ENCODE measurements at regions not wholly inside any gene's neighbourhood (a gene's known extent, or its start where the extent isn't known, plus 50 kb on each side); places are given as distances from the start of the nearest gene placed in this dataset.

DNA sequence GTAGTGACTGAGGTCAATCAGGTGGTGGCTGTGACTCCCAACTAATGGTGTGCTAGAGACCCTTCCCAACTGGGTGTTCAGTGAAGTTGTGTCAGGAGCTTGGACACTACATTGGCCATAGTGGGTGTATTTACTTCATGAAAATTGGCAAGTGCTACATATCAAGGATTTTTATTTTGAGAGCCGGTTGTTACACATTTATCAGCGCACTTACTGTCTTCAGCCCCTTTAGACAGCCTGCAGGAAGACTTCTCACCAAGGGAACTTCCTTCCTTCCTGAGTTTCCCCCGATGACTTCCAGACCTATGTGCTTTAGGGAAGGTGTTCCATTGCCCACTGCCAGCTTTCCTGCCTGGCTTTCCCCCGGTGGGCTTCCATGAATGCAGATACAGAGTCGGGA lies 261.2 kb downstream of the CBLN1 start:
- no peak for DNase-seq

DNA sequence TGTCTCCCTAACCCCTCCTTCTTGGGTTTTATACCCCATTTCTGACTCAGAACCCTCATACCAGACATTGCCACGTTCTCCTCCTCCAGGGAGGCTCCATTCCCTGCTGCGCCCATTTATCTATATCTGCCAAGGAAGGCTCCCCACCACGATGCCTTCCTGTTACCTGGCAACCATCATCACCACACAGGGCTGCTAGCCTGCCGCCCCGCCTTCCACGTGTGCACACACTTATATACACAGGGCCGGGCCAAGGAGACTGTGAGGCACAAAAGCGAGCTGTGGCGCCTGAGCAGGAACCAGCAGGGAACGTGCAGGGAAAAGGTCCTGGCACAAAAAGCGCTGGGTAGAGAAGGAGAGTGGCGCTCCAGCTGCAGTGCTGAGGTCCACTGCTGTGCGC lies 261.8 kb downstream of the CBLN1 start:
- no peak for DNase-seq

DNA sequence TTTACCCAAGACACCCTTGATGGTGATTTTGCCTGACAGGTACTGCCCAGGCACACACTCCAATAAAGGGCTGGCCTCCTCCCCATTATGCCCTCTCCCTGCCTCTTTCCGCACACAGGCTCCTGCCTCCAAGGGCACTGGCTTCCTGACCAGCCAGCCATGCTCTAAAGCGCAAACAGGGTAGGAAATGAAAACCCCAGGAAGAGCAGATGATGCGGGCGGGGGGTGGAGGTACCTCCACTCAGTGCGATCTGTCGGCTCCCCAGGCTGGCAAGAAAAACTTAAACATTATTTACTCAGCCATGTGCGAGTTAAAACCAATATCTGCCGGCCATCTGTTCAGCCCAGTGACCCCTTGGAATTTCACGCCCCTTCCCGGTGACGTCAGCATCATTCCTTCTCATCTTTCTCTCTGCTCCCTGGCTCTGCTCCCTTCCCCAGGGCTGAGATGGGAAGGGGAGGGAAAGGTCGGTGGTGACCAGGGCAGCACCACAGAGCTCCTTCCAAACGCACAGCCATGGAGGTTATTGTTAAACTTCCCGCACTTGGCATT lies 262.5 kb downstream of the CBLN1 start:
- no peak for DNase-seq

DNA sequence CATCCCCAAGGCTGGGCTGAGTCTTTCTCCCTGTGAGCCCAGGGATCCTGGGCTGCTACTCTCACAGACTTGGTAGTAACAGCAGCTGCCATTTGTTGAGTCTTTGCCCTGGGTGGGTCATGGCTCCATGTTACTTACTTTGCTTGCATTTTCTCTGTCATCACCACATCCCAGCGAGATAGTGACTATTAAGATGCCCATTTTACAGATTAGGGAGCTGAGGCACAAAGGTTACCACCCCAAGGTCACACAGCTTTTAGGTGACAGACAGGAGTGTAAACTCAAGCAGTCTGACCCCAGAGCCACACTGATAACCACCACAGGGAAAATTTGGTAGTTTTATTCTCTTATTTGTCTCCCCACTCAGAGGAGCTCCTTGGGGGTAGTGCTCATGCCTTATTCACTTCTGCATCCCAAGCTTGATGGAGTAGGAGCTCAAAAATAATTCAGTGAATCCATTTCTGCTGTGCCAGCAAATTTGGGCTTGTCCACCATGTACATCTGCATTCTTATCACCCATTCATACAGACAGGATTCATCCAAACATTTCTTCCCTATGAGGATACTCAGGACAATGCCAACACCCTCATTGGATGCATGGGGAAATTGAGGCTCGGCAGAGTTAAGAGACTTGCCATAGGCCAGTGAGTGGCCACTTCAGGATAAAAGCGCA lies 263.2 kb downstream of the CBLN1 start:
- DNase-seq: no peak

DNA sequence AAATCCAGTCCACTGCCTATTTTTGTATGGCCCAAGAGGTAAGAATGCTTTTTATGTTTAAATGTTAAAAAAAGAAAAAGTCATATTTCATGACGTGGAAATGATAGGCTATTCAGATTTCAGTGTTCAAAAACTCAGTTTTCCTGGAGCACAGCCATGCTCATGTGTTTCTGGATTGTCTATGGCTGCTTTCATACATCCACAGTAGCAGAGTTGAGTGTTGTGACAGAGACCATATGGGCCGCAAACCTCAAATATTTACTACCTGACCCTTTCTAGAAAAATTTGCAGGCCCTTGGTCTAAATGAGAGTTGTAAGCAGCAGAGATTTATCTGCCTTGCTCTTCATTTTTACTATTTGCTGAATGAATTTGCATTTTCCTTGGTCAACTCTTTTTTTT lies 264.1 kb downstream of the CBLN1 start:
- DNase-seq: no peak

DNA sequence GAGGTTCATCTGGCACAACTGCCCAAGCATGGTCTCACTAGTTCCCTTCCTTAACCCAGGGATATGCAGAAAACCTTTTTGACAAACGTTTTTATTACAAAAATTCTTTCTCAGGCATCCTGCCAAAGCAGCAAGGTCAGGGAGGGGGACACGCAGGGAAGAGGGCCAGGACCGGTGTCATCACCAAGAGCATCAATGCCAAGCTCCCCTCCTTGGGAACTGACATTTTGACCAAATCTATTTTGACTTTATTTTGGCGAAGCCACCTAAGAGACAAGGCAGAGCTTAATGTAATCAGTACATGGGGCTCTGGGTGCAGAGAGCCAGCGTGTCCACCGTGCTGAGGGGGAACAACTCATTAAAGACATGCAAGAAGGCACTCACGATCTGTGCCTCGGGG lies 265.2 kb downstream of the CBLN1 start:
- DNase-seq: no peak

DNA sequence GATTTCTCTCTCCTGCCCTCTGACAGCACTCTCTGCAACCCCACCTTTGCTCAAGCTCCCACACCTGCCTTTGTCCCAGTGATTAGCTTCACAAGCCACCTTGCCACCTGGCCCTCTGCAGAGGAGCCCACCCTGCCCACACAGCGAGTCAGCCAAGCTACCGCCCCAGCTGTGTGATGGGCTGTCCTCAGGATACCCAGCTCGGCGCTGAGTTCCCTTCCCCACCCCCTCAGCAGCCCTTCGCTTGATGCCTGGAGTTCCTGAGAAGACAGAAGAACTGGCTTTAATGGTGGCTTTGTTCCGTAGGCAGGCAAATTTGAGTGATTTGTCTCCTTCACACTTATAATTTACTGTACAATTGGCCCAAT lies 266.4 kb downstream of the CBLN1 start:
- DNase-seq: no peak

DNA sequence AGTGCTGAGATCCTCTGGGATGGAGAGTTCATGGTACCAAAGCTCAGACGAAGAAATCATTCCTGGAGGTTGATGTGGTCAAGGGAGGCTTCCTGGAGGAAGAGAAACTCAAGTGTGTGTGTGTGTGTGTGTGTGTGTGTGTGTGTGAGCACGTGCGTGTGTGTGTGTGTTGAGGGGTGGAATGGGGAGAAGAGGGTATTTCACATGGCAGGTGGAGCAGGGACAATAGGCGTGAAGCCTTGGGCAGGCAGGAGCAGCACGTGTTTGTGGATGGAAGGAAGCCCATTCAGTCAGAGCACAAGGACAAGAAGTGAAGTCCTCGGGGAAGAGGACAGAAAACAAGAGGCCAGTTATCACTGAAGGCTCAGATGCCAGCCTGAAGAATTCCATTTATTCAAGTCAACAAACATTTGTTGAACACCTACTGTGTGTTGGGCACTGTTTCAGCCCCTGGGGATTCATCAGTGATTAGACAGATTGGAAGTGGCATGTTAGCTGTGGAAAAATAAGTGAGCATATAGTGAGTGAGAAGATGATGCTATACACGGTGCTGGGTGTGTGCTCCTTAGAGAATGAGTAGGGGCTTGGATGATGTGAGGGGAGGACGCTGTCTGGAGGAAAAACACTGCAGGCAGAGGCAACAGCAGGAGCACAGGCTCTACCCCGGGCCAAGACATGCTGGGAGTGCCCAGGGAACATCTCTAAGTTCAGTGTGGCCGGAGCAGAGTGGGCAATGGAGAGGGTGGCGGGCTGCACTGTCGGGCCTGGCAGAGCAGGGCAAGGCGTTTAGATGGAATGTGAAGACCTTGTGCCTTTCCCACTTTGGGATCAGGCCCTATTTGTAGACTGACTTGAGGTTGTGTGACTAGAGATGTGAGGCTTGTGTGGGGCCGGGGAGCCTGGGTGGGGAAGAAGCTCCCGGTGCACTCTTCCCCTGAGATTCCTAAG lies 267.1 kb downstream of the CBLN1 start:
- DNase-seq: no peak

DNA sequence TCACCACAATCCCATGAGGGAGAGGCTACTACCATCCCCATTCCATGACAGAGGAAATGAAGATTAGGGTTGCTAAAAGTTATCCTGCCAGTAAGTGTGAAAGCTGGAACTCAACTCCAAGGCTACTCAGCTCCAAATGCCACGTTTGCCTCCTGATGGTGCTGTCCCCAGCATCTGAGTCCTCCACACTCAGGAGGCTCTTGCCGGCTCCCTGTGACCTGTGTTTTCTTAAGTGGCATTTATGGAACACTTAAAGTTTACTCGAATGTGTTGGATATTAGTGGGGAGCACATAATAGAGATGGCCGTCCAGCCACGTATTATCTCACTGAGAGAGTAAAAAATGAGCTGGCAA lies 267.9 kb downstream of the CBLN1 start:
- no peak for DNase-seq

DNA sequence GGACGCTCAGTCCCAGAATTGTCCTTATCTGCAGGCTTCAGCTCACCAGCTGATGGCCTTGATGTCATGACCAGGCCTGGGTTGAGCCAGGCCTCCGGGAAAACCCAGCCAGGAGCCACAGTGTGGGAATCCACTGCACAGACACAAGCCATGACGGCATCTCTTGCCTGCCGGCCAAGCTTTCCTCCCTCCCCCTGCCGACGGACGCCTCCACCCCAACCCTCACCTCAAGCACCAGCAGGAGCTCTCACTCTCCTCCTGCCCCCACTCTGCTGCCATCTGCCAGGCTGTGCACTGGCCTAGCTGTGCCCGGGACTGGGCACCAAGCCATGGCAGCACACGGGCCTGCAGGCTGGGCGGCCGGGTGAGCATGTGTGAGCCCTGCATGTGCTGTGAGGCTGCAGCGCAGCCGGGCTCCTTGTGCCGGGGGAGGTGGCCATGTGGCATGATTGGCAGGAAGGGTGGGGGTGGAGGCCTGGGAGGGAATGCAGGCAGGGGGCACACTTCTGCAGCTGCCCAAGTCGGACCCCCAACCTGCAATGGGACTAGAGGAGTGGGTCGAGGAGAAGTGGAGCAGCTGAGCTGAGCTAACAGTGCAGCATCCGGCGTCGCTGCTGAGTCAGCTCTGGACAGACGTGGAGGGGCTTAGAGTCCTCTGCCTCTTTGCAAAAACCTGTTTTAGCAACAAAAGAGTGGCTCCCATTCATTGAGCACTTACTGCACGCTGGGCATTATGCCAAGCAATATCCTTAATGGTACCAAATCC lies 268.5 kb downstream of the CBLN1 start:
- no peak for DNase-seq

DNA sequence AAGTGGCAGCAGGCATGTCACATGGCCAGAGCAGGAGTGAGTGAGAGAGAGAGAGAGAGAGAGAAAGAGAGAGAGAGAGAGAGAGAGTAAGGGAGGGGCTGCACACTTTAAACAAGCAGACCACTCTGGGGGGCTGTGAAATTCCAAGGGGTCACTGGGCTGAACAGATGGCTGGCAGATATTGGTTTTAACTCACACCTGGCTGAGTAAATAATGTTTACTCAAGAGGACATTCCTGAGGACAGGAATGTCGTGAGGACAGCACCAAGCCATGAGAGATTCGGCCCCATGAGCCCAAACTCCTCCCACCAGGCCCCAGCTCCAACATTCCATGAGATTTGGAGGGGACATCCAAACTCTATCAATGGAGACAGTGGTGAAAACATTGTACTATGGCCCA lies 269.7 kb downstream of the CBLN1 start:
- no peak for DNase-seq

DNA sequence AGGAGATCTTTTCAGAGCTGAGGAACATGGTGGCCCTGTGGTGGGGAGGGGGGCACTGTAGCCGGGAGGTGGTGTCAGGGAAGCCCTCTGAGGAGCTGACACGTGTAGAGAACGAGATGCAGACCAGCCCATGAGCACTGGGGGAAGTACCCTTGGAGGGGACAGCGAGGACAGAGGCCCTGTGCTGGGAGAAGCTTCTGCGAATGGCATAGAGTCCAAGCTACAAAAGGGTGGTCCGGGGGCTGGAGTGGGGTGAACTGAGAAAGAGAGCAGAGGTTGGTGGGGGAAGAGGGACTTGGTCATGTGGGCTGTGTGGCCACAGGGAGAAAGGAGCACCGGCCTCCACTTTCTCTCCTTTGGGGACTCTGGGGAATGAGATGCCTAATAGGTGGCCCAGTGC lies 270.8 kb downstream of the CBLN1 start:
- DNase-seq: no peak

DNA sequence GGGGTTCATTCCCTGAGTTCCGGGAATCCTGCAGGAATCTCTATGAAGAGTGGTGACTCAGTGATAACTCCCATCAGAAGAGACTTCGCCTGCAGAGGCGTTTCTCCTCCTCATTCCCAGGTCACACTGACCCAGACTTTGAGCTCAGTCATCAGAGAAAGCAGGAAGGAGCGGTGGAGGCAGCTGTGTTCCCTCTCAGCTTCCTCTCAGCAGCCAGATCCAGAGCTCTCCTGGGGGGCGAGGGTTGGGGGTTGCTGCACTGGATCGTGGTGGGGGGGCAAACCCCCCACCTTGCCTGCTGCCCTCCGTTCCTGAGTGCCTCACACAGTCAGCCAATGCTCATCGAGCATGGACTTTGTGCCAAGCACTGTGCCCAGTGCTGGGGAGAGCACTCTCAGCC lies 271.2 kb downstream of the CBLN1 start:
- DNase-seq: no peak

DNA sequence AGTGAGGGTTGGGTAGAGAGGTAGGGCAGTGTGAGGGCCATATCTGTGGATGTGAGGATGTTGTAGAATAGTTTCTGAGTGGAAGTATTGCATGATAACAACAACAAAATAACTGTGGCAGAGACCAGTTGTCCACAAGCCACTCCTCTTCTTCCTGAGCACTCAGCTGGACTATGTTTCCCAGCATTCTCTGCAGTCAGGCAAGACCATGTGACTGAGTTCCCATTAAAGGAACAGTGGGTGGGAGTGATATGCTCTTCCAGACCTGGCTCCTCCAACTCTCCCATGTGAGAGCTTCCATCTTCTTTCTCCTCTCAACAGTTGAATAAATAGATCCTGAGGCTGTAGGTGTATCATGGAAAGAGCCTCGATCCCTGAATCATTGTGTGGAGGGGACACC lies 272.4 kb downstream of the CBLN1 start:
- DNase-seq: no peak

DNA sequence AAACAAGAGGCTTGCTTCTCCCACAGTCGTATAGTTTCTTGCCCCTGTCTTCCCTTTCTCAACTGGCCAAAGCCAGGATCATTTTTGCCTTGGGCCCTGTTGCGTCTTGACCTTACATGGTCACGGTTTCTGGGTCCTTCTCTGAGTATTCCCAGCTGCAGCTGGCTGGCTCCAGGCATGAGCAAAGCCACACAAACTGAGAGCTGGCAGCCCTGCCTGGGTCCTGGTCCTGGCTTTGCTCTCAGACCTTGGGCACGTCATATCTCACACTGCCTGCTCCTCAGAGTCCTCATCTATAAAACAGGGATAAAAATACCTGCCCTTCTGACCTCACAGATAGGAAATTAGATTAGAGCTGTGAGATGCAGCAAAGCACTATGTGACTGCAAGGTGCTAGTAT lies 277.6 kb downstream of the CBLN1 start:
- DNase-seq: no peak

DNA sequence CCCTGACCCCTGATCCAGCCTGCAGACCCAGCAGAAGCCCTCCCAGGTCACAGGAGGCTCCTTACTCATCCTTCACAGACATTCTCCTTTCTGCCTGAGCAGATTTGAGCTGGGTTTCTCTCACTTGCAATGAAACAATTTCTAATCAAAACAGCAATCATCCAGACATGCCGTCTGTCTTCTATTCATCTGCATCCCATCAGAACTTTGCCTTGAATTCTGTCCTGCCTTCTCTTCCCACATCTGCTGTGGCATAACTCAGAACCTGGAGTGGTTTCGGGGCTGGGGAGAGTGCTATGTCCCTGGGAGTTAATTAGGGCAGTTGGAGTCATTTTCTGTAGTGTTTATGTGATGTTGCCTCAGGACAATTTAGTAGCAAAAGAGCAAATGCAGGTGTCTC lies 278.6 kb downstream of the CBLN1 start:
- DNase-seq: no peak

DNA sequence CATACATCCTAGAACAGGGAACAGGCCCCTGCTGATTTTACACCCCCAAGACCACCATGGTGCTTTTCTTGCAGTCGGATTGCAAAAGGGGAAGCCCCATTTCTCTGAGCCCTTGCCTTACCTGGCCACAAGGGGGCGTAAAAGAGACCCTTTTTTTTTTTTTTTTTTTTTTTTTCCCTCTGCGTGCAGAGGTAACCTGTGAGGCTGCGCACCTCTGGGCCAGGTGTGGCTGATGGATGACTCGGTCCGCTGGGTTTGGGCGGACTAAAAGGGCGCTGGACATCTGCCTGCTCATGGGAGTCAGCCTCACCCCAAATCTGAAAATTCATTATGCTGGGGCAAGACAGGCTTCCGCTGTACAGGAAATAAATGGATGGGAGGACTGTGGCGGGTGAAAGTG lies 281.0 kb downstream of the CBLN1 start:
- DNase-seq: no peak

DNA sequence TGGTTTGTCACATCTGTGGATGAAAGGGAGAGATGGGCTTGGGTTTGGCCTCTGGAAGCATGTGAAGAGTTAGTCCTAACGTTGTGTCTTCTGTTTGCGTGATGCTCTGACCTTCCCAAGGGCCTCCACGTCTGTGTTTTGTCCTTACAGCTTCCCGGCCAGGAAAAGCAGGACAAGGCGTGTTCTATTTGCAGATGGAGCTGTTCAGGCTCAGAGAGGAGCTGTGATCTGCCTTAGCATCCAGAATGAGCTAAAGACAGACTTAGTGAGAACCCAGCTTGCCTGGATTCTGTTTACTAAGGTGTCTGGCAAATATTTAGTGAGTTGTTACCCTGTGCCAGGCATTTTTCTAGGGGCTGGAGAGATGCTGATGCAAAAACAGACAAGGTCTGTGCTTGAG lies 282.1 kb downstream of the CBLN1 start:
- no peak for DNase-seq

DNA sequence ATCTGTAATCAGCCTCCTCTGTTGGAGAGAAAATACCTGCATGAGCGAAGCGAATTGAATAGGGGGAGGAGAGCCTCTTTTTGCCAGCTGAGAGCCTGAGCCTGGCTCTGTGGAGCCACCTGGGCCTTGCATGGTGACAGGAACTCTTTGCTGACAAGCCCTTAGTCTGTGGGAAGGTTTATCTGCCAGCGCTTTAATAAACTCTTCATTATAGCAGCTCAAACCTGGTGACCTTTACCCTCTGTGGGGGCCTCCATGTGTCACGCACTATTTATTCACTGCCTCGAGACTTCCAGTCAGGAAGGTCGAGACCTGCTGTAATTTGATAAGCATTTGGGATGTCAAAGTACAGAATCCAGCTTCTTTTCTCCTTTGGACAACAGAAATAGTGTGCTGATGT lies 282.6 kb downstream of the CBLN1 start:
- no peak for DNase-seq

DNA sequence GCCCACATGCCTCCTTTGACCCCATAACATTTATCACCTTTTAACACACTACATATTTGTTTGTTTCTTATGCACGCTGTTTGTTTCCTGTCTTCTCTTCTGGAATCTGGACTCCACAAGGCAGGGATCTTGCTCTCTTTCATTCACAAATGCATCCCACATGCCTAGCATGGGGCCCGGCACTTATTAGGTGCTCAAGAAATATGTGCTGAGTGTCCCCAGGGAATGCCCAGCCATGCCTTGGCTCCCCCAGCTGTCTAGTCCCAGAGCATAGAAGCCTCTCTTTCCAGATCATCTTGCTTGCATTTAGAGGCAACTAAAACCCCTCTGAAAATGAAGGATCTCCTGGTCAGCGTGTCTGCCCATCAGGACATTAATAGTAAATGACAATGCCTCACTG lies 283.7 kb downstream of the CBLN1 start:
- DNase-seq: no peak

DNA sequence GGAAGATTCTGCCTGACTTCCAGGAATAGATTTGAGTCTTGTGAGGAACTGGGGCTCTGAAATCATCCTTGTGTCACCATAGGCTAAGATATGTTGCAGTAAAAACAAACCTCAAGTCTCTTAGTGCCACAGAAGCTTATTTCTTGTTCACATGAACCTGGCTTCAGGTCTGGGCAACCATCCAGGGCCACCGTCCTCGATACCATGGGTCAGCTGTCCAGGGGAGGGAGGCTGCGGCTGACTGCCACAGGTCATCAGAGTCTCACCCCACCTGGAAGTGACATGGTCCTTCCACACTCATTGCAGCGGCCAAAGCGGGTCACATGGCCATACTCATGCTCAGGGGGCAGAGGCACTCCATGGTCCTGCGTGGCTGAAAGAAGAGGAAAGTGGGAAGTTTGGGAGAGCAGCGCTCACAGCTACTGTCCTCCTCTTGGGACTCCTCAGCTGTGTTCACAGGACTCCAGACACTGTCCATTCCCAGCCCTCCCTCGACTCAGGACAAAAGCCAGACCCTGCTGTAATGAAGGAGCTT lies 284.5 kb downstream of the CBLN1 start:
- DNase-seq: no peak

DNA sequence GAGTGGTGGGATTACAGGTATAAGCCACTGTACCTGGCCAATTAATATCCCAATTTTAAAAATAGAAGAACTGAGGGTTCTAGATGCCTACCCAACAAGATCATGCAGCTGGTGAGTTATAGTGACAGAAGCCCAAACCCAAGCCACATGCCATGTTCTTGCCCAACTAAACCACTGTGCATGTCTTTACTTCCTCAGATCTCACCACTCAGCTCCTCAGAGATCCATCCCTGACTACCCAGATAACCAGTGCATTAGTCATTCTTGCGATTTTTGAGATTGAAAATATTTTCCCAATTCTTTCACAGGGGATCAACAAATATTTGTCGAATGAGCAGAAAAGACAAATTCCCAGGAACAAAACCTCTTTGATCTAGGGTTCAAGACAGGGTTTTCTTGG lies 303.1 kb downstream of the CBLN1 start:
- no peak for DNase-seq

DNA sequence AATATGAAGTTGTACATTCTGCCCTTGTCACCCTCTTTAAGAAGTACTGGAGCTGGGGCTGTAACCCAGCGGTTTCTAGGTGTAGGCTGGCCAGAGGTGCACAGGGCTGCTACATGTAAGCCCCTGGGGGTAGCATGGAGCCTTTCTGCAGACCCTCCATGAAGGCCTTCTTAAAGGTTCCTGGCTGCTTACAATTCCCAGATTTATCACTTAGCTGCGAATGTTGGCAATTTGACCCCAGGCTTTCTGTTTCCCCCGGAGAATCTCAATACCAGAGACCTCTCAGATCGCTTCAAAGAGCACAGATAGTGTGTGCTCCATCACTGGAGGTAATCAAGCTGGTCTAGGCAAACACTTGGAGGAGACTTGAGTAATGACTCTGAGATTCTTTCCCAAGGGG lies 309.4 kb downstream of the CBLN1 start:
- no peak for DNase-seq

All from KG1 (cell line).